ENCODE measurements at regions not wholly inside any gene's neighbourhood (a gene's known extent, or its start where the extent isn't known, plus 50 kb on each side); places are given as distances from the start of the nearest gene placed in this dataset.
A peak's percentile ranks its signal among the peaks of the same experiment; 100 is the strongest.
"Not testable (repeated sequence)": the region's sequence is repeated elsewhere in the genome, so short reads cannot be mapped to it uniquely, and the experiment has no call there.

DNA sequence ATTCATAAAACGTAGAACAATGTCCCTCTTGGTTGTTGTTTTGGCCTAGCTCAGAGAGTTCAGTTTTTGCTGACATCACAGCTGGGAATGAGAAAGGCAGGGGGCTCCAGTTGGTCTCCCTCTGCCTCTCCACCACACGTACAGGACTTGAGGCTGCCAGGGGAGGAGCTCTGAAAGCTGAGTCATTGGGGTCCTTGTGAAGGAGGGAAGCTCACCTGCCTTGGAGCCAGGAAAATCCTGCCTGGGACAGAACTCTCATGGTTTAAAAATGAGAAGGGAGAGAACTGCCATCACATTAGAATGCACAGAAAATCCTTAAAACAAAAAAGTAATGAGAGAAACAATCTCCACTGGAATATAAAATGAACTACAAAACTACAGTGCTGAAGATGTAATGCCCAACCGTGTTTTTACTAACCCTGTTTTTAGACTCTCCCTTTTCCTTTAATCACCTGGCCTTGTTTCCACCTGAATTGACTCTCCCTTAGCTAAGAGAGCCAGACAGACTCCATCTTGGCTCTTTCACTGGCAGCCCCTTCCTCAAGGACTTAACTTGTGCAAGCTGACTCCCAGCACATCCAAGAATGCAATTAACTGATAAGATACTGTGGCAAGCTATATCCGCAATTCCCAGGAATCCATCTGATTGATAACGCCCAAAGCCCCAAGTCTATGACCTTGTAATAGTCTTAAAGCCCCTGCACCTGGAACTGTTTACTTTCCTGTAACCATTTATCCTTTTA is 58.6 kb upstream of the TARP start:
- DNase-seq, result peak; percentile 46
- H3K36me3 Mint-ChIP-seq, result peaks cover 30% of the 10 kb centered on the region
- CTCF ChIA-PET, result interaction anchor here (0.9 to 3.1 kb wide), 13 partner anchors 10 to 416 kb away, joined by 3 to 38 read pairs (median 5); no protein-coding TSS in a partner anchor
- peak overlapping the region; percentile 89 for H3K27ac Mint-ChIP-seq
- H3K4me1 Mint-ChIP-seq, result peaks cover 45% of the 10 kb centered on the region
- H3K27me3 Mint-ChIP-seq; ATAC-seq; H3K9me3 Mint-ChIP-seq (ENCODE audit: low read depth): not testable (repeated sequence)
- peak overlapping the region; percentile 81 for H3K4me3 Mint-ChIP-seq

GRCh38 chr7:38330861-38331621 is 57.6 kb upstream of the TARP start:
- CTCF ChIA-PET, result interaction anchor here (0.6 to 3.1 kb wide), 22 partner anchors 9 to 415 kb away, joined by 3 to 38 read pairs (median 5); partner anchors contain the start of gene SFRP4
- H3K9me3 Mint-ChIP-seq (ENCODE audit: low read depth), result no peaks in the 10 kb centered on the region
- peak overlapping the region; percentile 81 for H3K4me3 Mint-ChIP-seq
- peak; percentile 76 for ATAC-seq
- peak; percentile 81 for DNase-seq
- H3K36me3 Mint-ChIP-seq, result peaks cover 25% of the 10 kb centered on the region
- peaks cover 43% of the 10 kb centered on the region for H3K4me1 Mint-ChIP-seq
- H3K27me3 Mint-ChIP-seq, result no peaks in the 10 kb centered on the region
- H3K27ac Mint-ChIP-seq, result peak overlapping the region; percentile 89

DNA sequence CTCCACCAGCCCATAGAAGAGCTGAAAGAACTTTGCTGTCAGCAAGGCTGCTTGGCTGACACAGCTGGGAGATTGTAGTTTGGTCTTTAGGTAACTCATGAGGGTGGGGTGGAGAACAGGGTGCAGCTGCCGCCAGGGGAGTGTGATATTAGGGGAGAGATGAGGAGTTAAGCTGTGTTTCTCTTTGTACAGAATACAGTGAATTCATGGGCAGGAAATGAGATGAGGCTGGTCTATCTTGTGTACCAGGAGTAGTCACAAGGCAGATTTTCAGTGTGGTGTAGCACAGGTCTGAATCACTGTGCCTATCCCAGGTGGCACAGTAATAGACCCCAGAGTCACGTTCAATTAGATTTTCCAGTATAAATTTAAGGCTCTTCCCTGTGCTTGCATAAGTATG is 56.6 kb upstream of the TARP start:
- DNase-seq (peak; percentile 41), ATAC-seq (peak; percentile 34)
- Mint-ChIP-seq H3K4me1 (peaks cover 42% of the 10 kb centered on the region), H3K9me3 (ENCODE audit: low read depth) (no peaks in the 10 kb centered on the region), H3K36me3 (peaks cover 20% of the 10 kb centered on the region), H3K27me3 (no peaks in the 10 kb centered on the region), H3K27ac (peak overlapping the region; percentile 89), H3K4me3 (peak overlapping the region; percentile 81)
- CTCF ChIA-PET, result interaction anchor here (0.9 to 3.1 kb wide), 13 partner anchors 8 to 413 kb away, joined by 3 to 38 read pairs (median 7); partner anchors contain the start of gene SFRP4

DNA sequence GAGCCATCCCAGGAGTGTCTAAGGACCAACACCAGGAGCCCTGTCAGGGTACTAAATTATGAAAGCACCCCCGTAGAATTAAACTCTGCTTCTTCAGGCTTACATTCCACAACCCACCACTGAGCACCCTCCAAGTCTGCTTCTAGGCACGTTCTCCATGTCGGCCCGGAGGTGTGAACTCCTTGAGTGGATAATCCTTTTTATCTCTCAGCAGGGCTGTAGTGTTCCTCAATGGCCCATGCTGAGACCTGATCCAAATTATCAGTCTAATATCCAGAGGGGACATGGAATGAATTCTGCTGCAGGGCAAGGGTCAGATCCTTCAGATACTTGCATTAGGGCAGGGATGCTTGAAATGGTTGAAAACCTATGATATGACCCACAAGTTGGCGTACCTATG is 55.9 kb upstream of the TARP start:
- no peak for DNase-seq
- ATAC-seq, result no peak
- CTCF ChIA-PET, result interaction anchor here (0.9 to 3.1 kb wide), 3 partner anchors 11 to 113 kb away, joined by 8 to 38 read pairs (median 15); no protein-coding TSS in a partner anchor
- no peaks in the 10 kb centered on the region for H3K27me3 Mint-ChIP-seq
- H3K4me3 Mint-ChIP-seq, result no peak overlapping the region
- H3K9me3 Mint-ChIP-seq (ENCODE audit: low read depth), result no peaks in the 10 kb centered on the region
- peaks cover 16% of the 10 kb centered on the region for H3K36me3 Mint-ChIP-seq
- H3K27ac Mint-ChIP-seq, result no peak overlapping the region
- peaks cover 42% of the 10 kb centered on the region for H3K4me1 Mint-ChIP-seq

GRCh38 chr7:38328814-38329213 is 55.4 kb upstream of the TARP start:
- H3K9me3 Mint-ChIP-seq (ENCODE audit: low read depth), result no peaks in the 10 kb centered on the region
- H3K4me3 Mint-ChIP-seq, result no peak overlapping the region
- H3K4me1 Mint-ChIP-seq, result peaks cover 44% of the 10 kb centered on the region
- peaks cover 14% of the 10 kb centered on the region for H3K36me3 Mint-ChIP-seq
- DNase-seq, result no peak
- CTCF ChIA-PET, result interaction anchor here (1.3 kb wide), 1 partner anchor 17 kb away, joined by 4 read pairs; no protein-coding TSS in a partner anchor
- no peak overlapping the region for H3K27ac Mint-ChIP-seq
- H3K27me3 Mint-ChIP-seq, result no peaks in the 10 kb centered on the region
- ATAC-seq, result no peak

- Mint-ChIP-seq H3K4me1 (peaks cover 50% of the 10 kb centered on the region), H3K4me3 (no peak overlapping the region), H3K27ac (peak overlapping the region; percentile 62), H3K9me3 (ENCODE audit: low read depth) (no peaks in the 10 kb centered on the region), H3K36me3 (peaks cover 14% of the 10 kb centered on the region), H3K27me3 (no peaks in the 10 kb centered on the region)
- ATAC-seq, result no peak
- CTCF ChIA-PET, result interaction anchor here (0.8 to 1.8 kb wide), 7 partner anchors 8 to 112 kb away, joined by 3 to 9 read pairs (median 4); no protein-coding TSS in a partner anchor
- DNase-seq, result no peak
Observed at GRCh38 chr7:38327637-38328036, 54.2 kb upstream of the TARP start.

All from activated CD8-positive, alpha-beta memory T cell treated with anti-CD3 and anti-CD28 coated beads, Interleukin-2, amount 10 ng/mL, durations not matched to agents 7 days and 5 days (primary cell).